ENCODE measurements at regions not wholly inside any gene's neighbourhood (a gene's known extent, or its start where the extent isn't known, plus 50 kb on each side); places are given as distances from the start of the nearest gene placed in this dataset.
A peak's percentile ranks its signal among the peaks of the same experiment; 100 is the strongest.

DNA sequence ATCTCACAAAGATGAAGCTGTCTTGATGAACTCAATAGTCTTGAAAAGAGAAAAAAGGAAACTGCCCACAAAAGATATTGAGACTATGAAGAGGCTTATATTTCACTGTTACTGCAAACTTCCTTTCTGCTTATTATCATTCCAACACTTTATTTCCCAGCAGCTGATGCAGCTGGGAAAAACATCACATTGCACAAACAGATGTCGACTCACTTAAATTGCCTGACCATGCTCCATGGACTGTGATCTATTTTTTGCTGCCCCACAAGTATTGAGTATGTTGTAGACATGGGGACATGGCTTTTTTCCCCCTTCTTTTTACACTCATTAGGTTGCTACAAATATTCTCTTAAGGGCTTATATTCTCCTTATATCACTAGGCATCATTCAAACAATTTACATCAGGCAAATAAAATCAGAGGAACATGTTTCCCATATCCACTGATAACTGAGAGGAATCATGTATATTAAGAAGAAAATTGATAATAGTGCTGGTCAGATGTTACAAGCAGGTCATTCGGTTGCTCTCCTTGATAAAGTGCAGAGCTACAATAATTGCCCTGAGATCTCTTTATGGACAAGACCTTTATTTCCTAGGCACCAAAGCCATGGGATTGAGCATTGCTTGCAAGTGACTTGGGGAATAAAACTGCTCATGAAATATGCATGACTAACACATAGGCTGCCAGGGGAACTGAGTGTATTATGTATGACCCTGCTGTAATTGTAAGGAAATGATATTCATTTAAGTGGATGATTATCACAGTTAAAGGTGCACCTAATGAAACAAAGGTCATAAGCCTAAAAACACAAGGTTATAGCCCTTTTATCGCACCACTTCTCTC is 509.9 kb downstream of the ZNF608 start:
- Histone ChIP-seq H2AFZ (ENCODE audit: low read length) (no peak overlapping the region), H3K36me3 (ENCODE audit: control insufficient read depth, insufficient read depth, low read length) (no peaks in the 10 kb centered on the region), H3K9ac (ENCODE audit: insufficient read depth, low read length) (no peak overlapping the region), H3K27me3 (ENCODE audit: control insufficient read depth, insufficient read depth, low read length) (no peaks in the 10 kb centered on the region), H3K4me2 (ENCODE audit: extremely low read depth, insufficient read depth, low read length) (no peak overlapping the region), H4K20me1 (ENCODE audit: control insufficient read depth, extremely low read depth, insufficient read depth, low read length) (no peaks in the 10 kb centered on the region), H3K4me1 (ENCODE audit: control insufficient read depth, extremely low read depth, insufficient read depth, low read length) (no peaks in the 10 kb centered on the region), H3K4me3 (replicated peaks in 1 of 4; ENCODE audit: control extremely low read depth in 1 of 4, insufficient read depth in 1 of 4, low read depth in 3 of 4, low read length in 4 of 4) (no peak overlapping the region), H3K79me2 (ENCODE audit: control insufficient read depth, insufficient read depth, low read length) (no peaks in the 10 kb centered on the region), H3K27ac (ENCODE audit: insufficient read depth, low read length) (no peak overlapping the region), H3K9me3 (ENCODE audit: control insufficient read depth, insufficient read depth, low read depth, low read length) (no peaks in the 10 kb centered on the region)
- peak; percentile 13 to 17 for DNase-seq (ENCODE audit: low read depth in 2 of 2)
- TF ChIP-seq, protein P1, sequence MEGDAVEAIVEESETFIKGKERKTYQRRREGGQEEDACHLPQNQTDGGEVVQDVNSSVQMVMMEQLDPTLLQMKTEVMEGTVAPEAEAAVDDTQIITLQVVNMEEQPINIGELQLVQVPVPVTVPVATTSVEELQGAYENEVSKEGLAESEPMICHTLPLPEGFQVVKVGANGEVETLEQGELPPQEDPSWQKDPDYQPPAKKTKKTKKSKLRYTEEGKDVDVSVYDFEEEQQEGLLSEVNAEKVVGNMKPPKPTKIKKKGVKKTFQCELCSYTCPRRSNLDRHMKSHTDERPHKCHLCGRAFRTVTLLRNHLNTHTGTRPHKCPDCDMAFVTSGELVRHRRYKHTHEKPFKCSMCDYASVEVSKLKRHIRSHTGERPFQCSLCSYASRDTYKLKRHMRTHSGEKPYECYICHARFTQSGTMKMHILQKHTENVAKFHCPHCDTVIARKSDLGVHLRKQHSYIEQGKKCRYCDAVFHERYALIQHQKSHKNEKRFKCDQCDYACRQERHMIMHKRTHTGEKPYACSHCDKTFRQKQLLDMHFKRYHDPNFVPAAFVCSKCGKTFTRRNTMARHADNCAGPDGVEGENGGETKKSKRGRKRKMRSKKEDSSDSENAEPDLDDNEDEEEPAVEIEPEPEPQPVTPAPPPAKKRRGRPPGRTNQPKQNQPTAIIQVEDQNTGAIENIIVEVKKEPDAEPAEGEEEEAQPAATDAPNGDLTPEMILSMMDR (conservative IDR thresholded peaks at IDR 0.05 in 1 of 2, IDR thresholded peaks at IDR 0.05 in 1 of 2; ENCODE audit: low read depth in 1 of 2, low read length in 2 of 2): no peak
- TF ChIP-seq EZH2 (IDR thresholded peaks at IDR 0.05; ENCODE audit: low read length, missing control alignments): no peak

DNA sequence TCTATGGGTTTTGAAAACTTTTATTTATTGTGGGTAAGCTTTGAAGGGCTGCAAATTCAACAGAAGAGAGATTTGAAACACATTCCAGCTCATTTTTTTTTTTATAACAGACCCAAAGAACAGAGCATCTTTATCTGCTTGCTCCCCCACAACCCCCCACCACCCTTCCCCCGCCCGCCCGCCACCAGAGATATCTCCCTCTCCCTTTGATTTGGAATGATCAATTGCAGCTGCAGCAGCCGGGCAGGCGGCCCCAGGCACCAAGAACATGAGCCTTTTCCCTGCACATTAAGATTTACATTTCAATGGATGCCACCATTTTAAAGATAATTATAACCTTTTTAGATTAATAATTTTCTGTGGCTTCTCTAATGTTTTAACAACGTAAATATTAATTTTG is 510.9 kb downstream of the ZNF608 start:
- DNase-seq (ENCODE audit: low read depth in 2 of 2): no peak
- no peak overlapping the region for H3K4me3 ChIP-seq (replicated peaks in 1 of 4; ENCODE audit: control extremely low read depth in 1 of 4, insufficient read depth in 1 of 4, low read depth in 3 of 4, low read length in 4 of 4)
- no peak overlapping the region for H3K9ac ChIP-seq (ENCODE audit: insufficient read depth, low read length)
- no peak overlapping the region for H3K27ac ChIP-seq (ENCODE audit: insufficient read depth, low read length)
- H3K9me3 ChIP-seq (ENCODE audit: control insufficient read depth, insufficient read depth, low read depth, low read length): no peaks in the 10 kb centered on the region
- no peaks in the 10 kb centered on the region for H3K4me1 ChIP-seq (ENCODE audit: control insufficient read depth, extremely low read depth, insufficient read depth, low read length)
- no peaks in the 10 kb centered on the region for H3K27me3 ChIP-seq (ENCODE audit: control insufficient read depth, insufficient read depth, low read length)
- no peaks in the 10 kb centered on the region for H3K79me2 ChIP-seq (ENCODE audit: control insufficient read depth, insufficient read depth, low read length)
- H2AFZ ChIP-seq (ENCODE audit: low read length): no peak overlapping the region
- no peak for TF ChIP-seq EZH2 (IDR thresholded peaks at IDR 0.05; ENCODE audit: low read length, missing control alignments)
- TF ChIP-seq, protein P1 (conservative IDR thresholded peaks at IDR 0.05 in 1 of 2, IDR thresholded peaks at IDR 0.05 in 1 of 2; ENCODE audit: low read depth in 1 of 2, low read length in 2 of 2): no peak
- H3K36me3 ChIP-seq (ENCODE audit: control insufficient read depth, insufficient read depth, low read length): no peaks in the 10 kb centered on the region
- no peaks in the 10 kb centered on the region for H4K20me1 ChIP-seq (ENCODE audit: control insufficient read depth, extremely low read depth, insufficient read depth, low read length)
- H3K4me2 ChIP-seq (ENCODE audit: extremely low read depth, insufficient read depth, low read length): no peak overlapping the region

DNA sequence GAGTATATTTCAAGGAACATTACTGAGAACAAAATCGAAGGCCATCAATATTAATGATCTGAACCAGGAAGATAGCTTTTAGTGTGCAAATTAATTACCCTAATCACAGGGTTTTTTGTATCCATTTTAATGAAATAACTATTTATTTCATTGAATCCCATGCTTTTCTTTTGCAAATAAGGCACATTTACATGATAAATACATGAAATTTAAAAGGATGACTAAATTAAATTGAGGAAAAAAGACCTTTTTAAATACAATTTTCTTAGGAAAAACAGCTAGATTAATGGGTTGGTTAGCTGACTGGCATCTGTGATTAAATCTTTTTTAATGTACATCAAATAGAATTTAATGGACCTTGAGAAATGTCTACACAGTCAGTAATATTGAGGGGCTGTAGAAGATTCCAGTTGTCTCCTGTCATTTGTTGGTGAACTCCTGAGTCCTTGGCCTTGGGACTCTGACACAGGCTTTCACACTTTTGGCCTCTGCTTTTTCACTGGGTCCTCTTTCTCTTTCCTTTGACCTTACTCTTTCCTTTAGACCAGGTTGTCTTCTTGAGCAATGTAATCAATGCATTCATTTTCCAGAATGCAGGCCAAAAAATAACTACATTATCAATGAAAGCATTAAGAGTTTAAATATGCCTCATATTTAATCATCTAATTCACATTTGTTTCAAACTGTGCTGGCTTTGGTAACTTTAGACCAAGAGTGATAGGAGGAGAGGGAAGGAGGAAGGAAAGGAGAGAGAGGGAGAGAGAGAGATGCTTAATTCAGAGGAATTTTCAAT is 511.5 kb downstream of the ZNF608 start:
- Histone ChIP-seq H3K36me3 (ENCODE audit: control insufficient read depth, insufficient read depth, low read length) (no peaks in the 10 kb centered on the region), H3K4me3 (replicated peaks in 1 of 4; ENCODE audit: control extremely low read depth in 1 of 4, insufficient read depth in 1 of 4, low read depth in 3 of 4, low read length in 4 of 4) (no peak overlapping the region), H3K4me1 (ENCODE audit: control insufficient read depth, extremely low read depth, insufficient read depth, low read length) (no peaks in the 10 kb centered on the region), H3K9ac (ENCODE audit: insufficient read depth, low read length) (no peak overlapping the region), H3K27ac (ENCODE audit: insufficient read depth, low read length) (no peak overlapping the region), H3K4me2 (ENCODE audit: extremely low read depth, insufficient read depth, low read length) (no peak overlapping the region), H3K79me2 (ENCODE audit: control insufficient read depth, insufficient read depth, low read length) (no peaks in the 10 kb centered on the region), H3K9me3 (ENCODE audit: control insufficient read depth, insufficient read depth, low read depth, low read length) (no peaks in the 10 kb centered on the region), H3K27me3 (ENCODE audit: control insufficient read depth, insufficient read depth, low read length) (no peaks in the 10 kb centered on the region), H2AFZ (ENCODE audit: low read length) (no peak overlapping the region), H4K20me1 (ENCODE audit: control insufficient read depth, extremely low read depth, insufficient read depth, low read length) (no peaks in the 10 kb centered on the region)
- DNase-seq (ENCODE audit: low read depth in 2 of 2): no peak
- TF ChIP-seq EZH2 (IDR thresholded peaks at IDR 0.05; ENCODE audit: low read length, missing control alignments): no peak
- TF ChIP-seq, protein P1 (conservative IDR thresholded peaks at IDR 0.05 in 1 of 2, IDR thresholded peaks at IDR 0.05 in 1 of 2; ENCODE audit: low read depth in 1 of 2, low read length in 2 of 2): no peak

All from fibroblast of lung (primary cell).